IMR-90 (cell line): ENCODE measurements at regions not wholly inside any gene's neighbourhood (a gene's known extent, or its start where the extent isn't known, plus 50 kb on each side); places are given as distances from the start of the nearest gene placed in this dataset.
"Not testable (repeated sequence)": the region's sequence is repeated elsewhere in the genome, so short reads cannot be mapped to it uniquely, and the experiment has no call there.

ENCODE experiments used
- ATAC-seq: fragments of 200-7000 bp; cut with Tn5 transposase; 2 replicates; pipeline ENCODE4 v1.9.1; 2020; ENCODE audit warnings: low read depth, mild to moderate bottlenecking, moderate library complexity
- BruUV-seq: library from RNA; stranded (reverse); fragments of 400-500 nt; replicated peaks from 2 replicates; lab custom pipeline; 2021; lab: Mats Ljungman, UMichigan
- CTCF ChIA-PET: fragments of 300-600 bp; formaldehyde crosslinking; extraction: SDS; loops from one replicate; lab custom pipeline; 2021; ENCODE audit warnings: antibody characterized with exemption; lab: Yijun Ruan, JAX
- POLR2A ChIA-PET: fragments of 300-600 bp; sonication (Branson Sonifier 250); formaldehyde crosslinking; loops from one replicate; lab custom pipeline; 2022; ENCODE audit warnings: antibody characterized with exemption; ENCODE audit not compliant: unreplicated experiment; lab: Charles Lee
- DNase-seq: peaks from one replicate; pipeline ENCODE4 v3.0.0; 2013
- H2AFZ ChIP-seq: replicated peaks from 2 replicates; pipeline ENCODE3; 2013; ENCODE audit warnings: low read length, mild to moderate bottlenecking; ENCODE audit not compliant: poor library complexity
- H2AK5ac ChIP-seq: 2 replicates; pipeline ENCODE4 v1.6.1; 2013; ENCODE audit warnings: low read depth, low read length, inconsistent platforms
- H2AK9ac ChIP-seq: replicated peaks from 2 replicates; pipeline ENCODE3; 2013; ENCODE audit warnings: mild to moderate bottlenecking, low read depth, low read length, moderate library complexity; ENCODE audit not compliant: poor library complexity
- H2BK120ac ChIP-seq: 2 replicates; pipeline ENCODE4 v1.6.1; 2013; ENCODE audit warnings: low read depth, low read length, inconsistent platforms
- H2BK15ac ChIP-seq: 3 replicates; pipeline ENCODE4 v1.6.1; 2013; ENCODE audit warnings: low read depth, low read length, inconsistent platforms
- H2BK20ac ChIP-seq: 2 replicates; pipeline ENCODE4 v1.6.1; 2013; ENCODE audit warnings: low read depth, mild to moderate bottlenecking, inconsistent platforms, low read length, moderate library complexity
- H2BK5ac ChIP-seq: 2 replicates; pipeline ENCODE4 v1.6.1; 2013; ENCODE audit warnings: mild to moderate bottlenecking, low read depth, low read length, inconsistent platforms; ENCODE audit not compliant: poor library complexity, severe bottlenecking
- H3K14ac ChIP-seq: replicated peaks from 2 replicates; pipeline ENCODE4 v1.6.1; 2013; ENCODE audit warnings: low read depth, low read length, inconsistent platforms
- H3K18ac ChIP-seq: 2 replicates; pipeline ENCODE4 v1.6.1; 2013; ENCODE audit warnings: low read depth, low read length, control low read depth
- H3K23ac ChIP-seq: 2 replicates; pipeline ENCODE4 v1.6.1; 2013; ENCODE audit warnings: low read depth, low read length, inconsistent platforms
- H3K27ac ChIP-seq: 2 replicates; pipeline ENCODE4 v1.5.1; 2013; ENCODE audit warnings: mild to moderate bottlenecking, control low read depth, low read length; ENCODE audit not compliant: insufficient read depth
- H3K27me3 ChIP-seq: 2 replicates; pipeline ENCODE4 v1.6.1; 2013; ENCODE audit warnings: low read length; ENCODE audit not compliant: control insufficient read depth, insufficient read depth
- H3K36me3 ChIP-seq: 2 replicates; pipeline ENCODE4 v1.6.1; 2013; ENCODE audit warnings: low read length, mixed read lengths; ENCODE audit not compliant: control insufficient read depth, insufficient read depth
- H3K4ac ChIP-seq: 2 replicates; pipeline ENCODE4 v1.6.1; 2013; ENCODE audit warnings: low read depth, low read length, inconsistent platforms
- H3K4me1 ChIP-seq: 2 replicates; pipeline ENCODE4 v1.6.1; 2013; ENCODE audit warnings: low read length, mixed read lengths; ENCODE audit not compliant: control insufficient read depth, insufficient read depth
- H3K4me2 ChIP-seq: 2 replicates; pipeline ENCODE4 v1.6.1; 2013; ENCODE audit warnings: low read depth, mild to moderate bottlenecking, control low read depth, low read length, moderate library complexity
- H3K4me3 ChIP-seq: 2 replicates; pipeline ENCODE4 v1.5.1; 2013; ENCODE audit warnings: low read depth, mild to moderate bottlenecking, control low read depth, low read length, moderate library complexity; ENCODE audit not compliant: insufficient read depth
- H3K56ac ChIP-seq: 2 replicates; pipeline ENCODE4 v1.6.1; 2013; ENCODE audit warnings: low read length, inconsistent platforms; ENCODE audit not compliant: insufficient read depth; ENCODE audit errors: extremely low read depth
- H3K79me1 ChIP-seq, 2 experiments: 2 replicates each; pipeline ENCODE4 v1.6.1; 2013; ENCODE audit warnings: low read length in 2 of 2, inconsistent platforms in 1 of 2, low read depth in 1 of 2
- H3K9ac ChIP-seq: 2 replicates; pipeline ENCODE4 v1.6.1; 2013; ENCODE audit warnings: low read depth, low read length, control low read depth
- H3K9me1 ChIP-seq: 2 replicates; pipeline ENCODE4 v1.6.1; 2013; ENCODE audit warnings: low read length, inconsistent platforms; ENCODE audit not compliant: insufficient read depth
- H3K9me3 ChIP-seq: 2 replicates; pipeline ENCODE4 v1.6.1; 2013; ENCODE audit warnings: low read length; ENCODE audit not compliant: control insufficient read depth, insufficient read depth
- H4K20me1 ChIP-seq: 2 replicates; pipeline ENCODE4 v1.6.1; 2013; ENCODE audit warnings: low read length, inconsistent platforms; ENCODE audit not compliant: insufficient read depth
- H4K5ac ChIP-seq: 2 replicates; pipeline ENCODE4 v1.6.1; 2013; ENCODE audit warnings: mild to moderate bottlenecking, low read depth, low read length, control low read depth
- H4K8ac ChIP-seq, 2 experiments: 2 replicates each; pipeline ENCODE4 v1.6.1; 2013; ENCODE audit warnings: low read depth in 2 of 2, low read length in 2 of 2, control low read depth in 1 of 2, inconsistent platforms in 1 of 2
- H4K91ac ChIP-seq: 2 replicates; pipeline ENCODE4 v1.6.1; 2013; ENCODE audit warnings: low read depth, low read length, inconsistent platforms; ENCODE audit not compliant: insufficient read depth
- WGBS, 2 experiments: methylation state at CpG; one replicate each; pipeline versions ENCODE4 v1.1.5 to v1.1.7; 2013; ENCODE audit warnings: missing lambda C conversion rate in 2 of 2; ENCODE audit not compliant: insufficient read length in 1 of 2; ENCODE audit errors: extremely low coverage in 2 of 2; 5-methylcytosine and 5-hydroxymethylcytosine counted together
- dilution Hi-C: fragments of 300-500 bp; cut with HindIII; formaldehyde crosslinking; loops from one replicate; pipeline ENCODE4 v1.14.3; 2018; ENCODE audit warnings: low sequenced_read_pairs; ENCODE audit not compliant: unreplicated experiment
- in situ Hi-C: fragments of 300-500 bp; cut with MboI; formaldehyde crosslinking; loops from 3 replicates; pipeline ENCODE4 v1.14.3; 2019; ENCODE audit warnings: low sequenced_read_pairs, inconsistent platforms, mixed read lengths
- intact Hi-C: fragments of 100-400 bp; cut with micrococcal nuclease; formaldehyde crosslinking; loops from 2 replicates; pipeline ENCODE4 v1.10.0; 2022

DNA sequence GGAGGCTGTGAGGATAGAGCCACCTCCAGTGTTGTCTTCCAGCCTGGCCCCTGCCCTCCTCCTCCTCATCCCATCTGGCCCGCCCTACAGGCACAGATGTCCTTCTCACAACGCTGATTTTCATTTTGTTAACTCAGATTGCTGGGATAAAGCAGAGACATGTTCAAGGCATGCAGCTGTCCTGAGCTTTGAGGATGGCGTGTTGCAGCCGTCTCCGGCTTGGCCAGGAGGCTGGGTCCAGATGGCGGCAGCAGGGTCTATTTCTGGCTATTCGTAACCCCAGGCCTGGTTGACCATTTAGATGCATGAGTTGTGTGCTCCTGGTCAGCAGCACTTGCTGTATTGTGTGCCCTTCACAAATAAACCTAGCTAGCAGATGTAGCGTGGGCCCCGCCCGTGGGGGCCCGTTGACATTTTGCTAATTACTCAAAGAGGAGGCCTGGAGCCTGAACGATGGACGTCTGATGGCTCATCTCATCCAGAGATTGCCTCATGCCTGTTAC, 185.0 kb downstream of the BANP start:
- H3K14ac ChIP-seq, H2AK5ac ChIP-seq, POLR2A ChIA-PET, H2BK20ac ChIP-seq, H4K5ac ChIP-seq, H3K4me1 ChIP-seq, H2BK5ac ChIP-seq, H4K20me1 ChIP-seq, H3K56ac ChIP-seq, DNase-seq, H4K91ac ChIP-seq, H3K9ac ChIP-seq, dilution Hi-C loops, CTCF ChIA-PET, H4K8ac ChIP-seq, BruUV-seq, H2BK120ac ChIP-seq, H3K27me3 ChIP-seq, H3K18ac ChIP-seq, H3K4me3 ChIP-seq, H3K36me3 ChIP-seq, H2AFZ ChIP-seq, H3K23ac ChIP-seq, H3K27ac ChIP-seq, H2AK9ac ChIP-seq, H3K4me2 ChIP-seq, H3K9me1 ChIP-seq, H3K4ac ChIP-seq, intact Hi-C loops, ATAC-seq, H3K79me1 ChIP-seq, H2BK15ac ChIP-seq, in situ Hi-C loops: not testable (repeated sequence)
- no CpG with 5 or more reads among the region's 13 CpGs for WGBS, 2 experiments
- peaks cover 12% of the 10 kb centered on the region for H3K9me3 ChIP-seq

DNA sequence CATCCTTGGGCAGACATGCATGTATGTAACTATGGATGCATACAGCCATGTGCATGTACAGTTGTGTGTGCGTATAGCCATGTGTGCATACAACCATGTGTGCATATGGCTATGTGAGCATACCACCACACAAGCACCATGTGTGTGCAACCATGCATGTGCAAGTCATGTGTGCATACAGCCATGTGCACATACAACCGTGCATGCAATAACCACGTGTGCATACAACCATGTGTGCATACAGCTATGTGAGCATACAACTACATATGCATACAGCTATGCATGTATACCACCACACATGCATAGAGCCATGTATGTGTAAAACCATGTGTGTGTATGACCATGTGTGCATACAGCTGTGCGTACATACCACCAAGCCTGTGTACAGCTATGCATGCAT, 185.7 kb downstream of the BANP start:
- 100% methylated on average over 1 of the region's 4 CpGs; no CpG with 5 or more reads in 1 of the 2 experiments for WGBS, 2 experiments
- H3K36me3 ChIP-seq, H3K27ac ChIP-seq, H2BK120ac ChIP-seq, CTCF ChIA-PET, H4K91ac ChIP-seq, H4K8ac ChIP-seq, H3K4me3 ChIP-seq, dilution Hi-C loops, H2AK9ac ChIP-seq, H3K4ac ChIP-seq, POLR2A ChIA-PET, H2BK5ac ChIP-seq, H3K27me3 ChIP-seq, H3K4me2 ChIP-seq, ATAC-seq, H3K9ac ChIP-seq, H3K9me1 ChIP-seq, intact Hi-C loops, H2BK15ac ChIP-seq, H3K18ac ChIP-seq, DNase-seq, H2BK20ac ChIP-seq, H4K20me1 ChIP-seq, H4K5ac ChIP-seq, in situ Hi-C loops, H3K79me1 ChIP-seq, H2AFZ ChIP-seq, H3K14ac ChIP-seq, H2AK5ac ChIP-seq, H3K23ac ChIP-seq, H3K56ac ChIP-seq, H3K4me1 ChIP-seq, BruUV-seq: not testable (repeated sequence)
- peaks cover 12% of the 10 kb centered on the region for H3K9me3 ChIP-seq
